ENCODE measurements at regions not wholly inside any gene's neighbourhood (a gene's known extent, or its start where the extent isn't known, plus 50 kb on each side); places are given as distances from the start of the nearest gene placed in this dataset.

DNA sequence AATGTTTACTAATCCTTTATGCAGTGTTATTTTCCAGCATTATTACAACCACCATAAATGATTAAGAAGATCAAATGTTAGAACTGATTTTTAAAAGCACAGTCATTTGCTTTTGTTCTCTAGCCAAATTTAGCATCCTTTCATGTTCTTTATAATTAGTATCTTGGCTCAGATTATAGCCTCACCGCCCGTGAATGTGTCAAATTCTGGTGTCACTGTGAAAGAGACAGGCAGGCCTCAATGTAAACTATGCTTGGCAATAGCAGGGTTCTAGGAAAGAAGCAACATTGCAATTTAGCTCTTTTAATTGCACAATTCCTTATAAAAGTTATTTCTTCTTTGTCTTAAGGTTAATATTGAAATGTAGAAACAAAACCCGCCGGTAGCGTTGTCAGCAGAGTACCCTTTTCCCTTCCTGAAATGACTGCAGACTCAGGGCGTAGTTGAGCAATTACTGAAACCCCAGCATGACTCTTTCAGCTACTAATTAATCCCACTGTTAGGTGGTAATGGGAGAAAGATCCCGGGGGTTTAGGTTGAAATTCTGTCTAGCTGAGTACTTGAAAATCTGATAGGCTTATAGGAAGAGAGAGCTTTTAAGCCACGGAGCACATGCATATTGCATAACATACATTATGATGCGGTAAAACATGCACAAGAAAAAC lies 1600.5 kb upstream of the SEL1L start:
- no peak for DNase-seq
- ATAC-seq, result no peak
- H3K36me3 ChIP-seq, result no peaks in the 10 kb centered on the region
- no peak overlapping the region for H3K4me3 ChIP-seq
- no peaks in the 10 kb centered on the region for H3K4me1 ChIP-seq
- H3K9me3 ChIP-seq, result no peaks in the 10 kb centered on the region
- no peak overlapping the region for H3K27ac ChIP-seq
- intact Hi-C loops (cut with DNase I), result no loop called here
- TF ChIP-seq, protein P1, sequence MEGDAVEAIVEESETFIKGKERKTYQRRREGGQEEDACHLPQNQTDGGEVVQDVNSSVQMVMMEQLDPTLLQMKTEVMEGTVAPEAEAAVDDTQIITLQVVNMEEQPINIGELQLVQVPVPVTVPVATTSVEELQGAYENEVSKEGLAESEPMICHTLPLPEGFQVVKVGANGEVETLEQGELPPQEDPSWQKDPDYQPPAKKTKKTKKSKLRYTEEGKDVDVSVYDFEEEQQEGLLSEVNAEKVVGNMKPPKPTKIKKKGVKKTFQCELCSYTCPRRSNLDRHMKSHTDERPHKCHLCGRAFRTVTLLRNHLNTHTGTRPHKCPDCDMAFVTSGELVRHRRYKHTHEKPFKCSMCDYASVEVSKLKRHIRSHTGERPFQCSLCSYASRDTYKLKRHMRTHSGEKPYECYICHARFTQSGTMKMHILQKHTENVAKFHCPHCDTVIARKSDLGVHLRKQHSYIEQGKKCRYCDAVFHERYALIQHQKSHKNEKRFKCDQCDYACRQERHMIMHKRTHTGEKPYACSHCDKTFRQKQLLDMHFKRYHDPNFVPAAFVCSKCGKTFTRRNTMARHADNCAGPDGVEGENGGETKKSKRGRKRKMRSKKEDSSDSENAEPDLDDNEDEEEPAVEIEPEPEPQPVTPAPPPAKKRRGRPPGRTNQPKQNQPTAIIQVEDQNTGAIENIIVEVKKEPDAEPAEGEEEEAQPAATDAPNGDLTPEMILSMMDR (IDR thresholded peaks at IDR 0.05), result no peak
- no peaks in the 10 kb centered on the region for H3K27me3 ChIP-seq (ENCODE audit: low read depth)

DNA sequence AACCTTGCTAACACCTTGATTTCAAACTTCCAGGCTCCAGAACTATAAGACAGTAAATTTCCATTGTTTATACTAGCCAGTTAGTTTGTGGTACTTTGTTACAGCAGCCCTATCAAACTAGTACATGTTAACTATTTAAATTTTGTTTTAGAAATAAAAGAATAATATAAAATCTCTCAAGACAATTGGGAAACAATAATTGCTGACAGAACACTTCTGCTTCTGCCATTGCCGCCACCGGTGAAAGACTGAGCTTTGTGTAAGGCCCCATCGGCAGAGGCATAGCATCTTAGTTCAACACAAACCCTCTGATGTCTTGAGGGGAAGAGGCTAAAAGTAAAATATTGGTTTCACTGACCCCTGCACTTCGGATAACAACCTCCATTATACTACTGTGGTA lies 1607.1 kb upstream of the SEL1L start:
- ATAC-seq, result no peak

DNA sequence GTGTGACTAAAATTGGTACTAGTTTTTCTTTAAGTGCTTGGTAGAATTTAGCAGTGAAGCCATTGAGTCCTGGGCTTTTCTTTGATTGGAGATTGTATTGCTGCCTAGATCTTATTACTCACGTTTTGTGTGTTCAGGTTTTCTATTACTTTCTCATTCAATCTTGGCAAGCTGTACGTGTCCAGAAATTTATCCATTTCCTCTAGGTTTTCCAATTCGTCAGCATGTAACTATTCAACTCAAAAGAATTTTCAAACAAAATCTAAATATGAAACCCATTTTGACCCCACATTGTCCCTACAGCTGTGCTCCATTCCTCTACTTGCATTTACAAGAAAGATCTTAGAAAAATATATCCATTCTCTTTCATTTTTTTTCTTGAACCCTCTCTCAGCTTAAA lies 1613.4 kb upstream of the SEL1L start:
- H3K27ac ChIP-seq, result no peak overlapping the region
- DNase-seq (no peak), ATAC-seq (no peak)
- H3K27me3 ChIP-seq (ENCODE audit: low read depth), result no peaks in the 10 kb centered on the region
- no peak overlapping the region for H3K4me3 ChIP-seq
- no peaks in the 10 kb centered on the region for H3K9me3 ChIP-seq
- intact Hi-C loops (cut with DNase I), result no loop called here
- no peaks in the 10 kb centered on the region for H3K4me1 ChIP-seq
- no peaks in the 10 kb centered on the region for H3K36me3 ChIP-seq
- TF ChIP-seq, protein P1 (IDR thresholded peaks at IDR 0.05), result no peak

More for the DNA sequence above, 1607.1 kb upstream of the SEL1L start:
- Histone ChIP-seq H3K9me3 (no peaks in the 10 kb centered on the region), H3K36me3 (no peaks in the 10 kb centered on the region), H3K27me3 (ENCODE audit: low read depth) (no peaks in the 10 kb centered on the region), H3K4me3 (no peak overlapping the region), H3K27ac (no peak overlapping the region), H3K4me1 (no peaks in the 10 kb centered on the region)
- intact Hi-C loops (cut with DNase I), result no loop called here
- TF ChIP-seq, protein P1 (IDR thresholded peaks at IDR 0.05), result no peak
- DNase-seq, result no peak

DNA sequence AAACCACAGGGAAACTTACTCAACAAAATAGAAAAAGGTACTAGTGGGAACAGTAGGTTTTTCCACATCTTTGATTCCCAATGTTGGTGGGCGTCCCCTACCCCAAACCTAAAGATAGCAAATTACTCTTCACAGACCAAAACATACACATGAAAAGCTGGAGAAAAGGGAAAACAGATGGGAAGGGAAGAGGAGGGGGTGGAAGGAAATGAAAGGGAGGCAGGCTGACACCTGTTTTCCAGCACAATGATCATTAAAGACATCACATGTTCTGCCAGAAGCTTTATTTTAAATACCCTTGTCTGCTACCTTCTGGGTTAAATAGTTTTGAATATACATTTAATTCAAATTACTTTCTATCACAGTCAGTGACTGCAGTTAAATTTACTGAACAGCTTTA lies 1617.9 kb upstream of the SEL1L start:
- Histone ChIP-seq H3K4me1 (no peaks in the 10 kb centered on the region), H3K27me3 (ENCODE audit: low read depth) (no peaks in the 10 kb centered on the region), H3K9me3 (no peaks in the 10 kb centered on the region), H3K4me3 (no peak overlapping the region), H3K36me3 (no peaks in the 10 kb centered on the region), H3K27ac (no peak overlapping the region)
- ATAC-seq (no peak), DNase-seq (no peak)
- intact Hi-C loops (cut with DNase I), result no loop called here
- TF ChIP-seq, protein P1 (IDR thresholded peaks at IDR 0.05), result no peak

DNA sequence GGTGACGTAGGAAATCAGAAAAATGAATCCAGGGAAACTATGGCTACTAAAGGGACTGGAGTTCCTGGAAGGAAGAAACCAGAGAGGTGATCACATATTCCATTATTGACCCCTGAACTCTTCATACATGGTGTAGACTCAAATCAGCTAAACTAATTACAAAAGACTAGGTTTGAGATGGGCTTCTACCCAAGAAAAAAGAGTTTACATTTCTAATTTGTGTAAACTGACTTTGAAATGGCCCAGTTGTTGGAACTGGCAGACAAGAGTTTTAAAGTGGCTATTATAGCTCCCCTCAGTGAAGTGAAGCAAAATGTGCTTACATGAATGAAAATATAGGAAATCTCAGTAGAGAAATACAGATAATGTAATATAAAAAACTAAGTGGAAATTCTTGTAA lies 1619.4 kb upstream of the SEL1L start:
- no peaks in the 10 kb centered on the region for H3K36me3 ChIP-seq
- H3K27me3 ChIP-seq (ENCODE audit: low read depth), result no peaks in the 10 kb centered on the region
- H3K27ac ChIP-seq, result no peak overlapping the region
- intact Hi-C loops (cut with DNase I), result no loop called here
- ATAC-seq, result no peak
- no peaks in the 10 kb centered on the region for H3K4me1 ChIP-seq
- TF ChIP-seq, protein P1 (IDR thresholded peaks at IDR 0.05), result no peak
- no peaks in the 10 kb centered on the region for H3K9me3 ChIP-seq
- no peak overlapping the region for H3K4me3 ChIP-seq
- no peak for DNase-seq
